GM12878 (cell line): ENCODE measurements at regions not wholly inside any gene's neighbourhood (a gene's known extent, or its start where the extent isn't known, plus 50 kb on each side); places are given as distances from the start of the nearest gene placed in this dataset.

ENCODE experiments used
- ATAC-seq: fragments of 200-7000 bp; cut with Tn5 transposase; 3 replicates; pipeline ENCODE4 v1.9.1; 2020; ENCODE audit warnings: mild to moderate bottlenecking, moderate library complexity
- BruUV-seq: library from RNA; stranded (reverse); fragments of 400-500 nt; replicated peaks from 2 replicates; lab custom pipeline; 2021; lab: Mats Ljungman, UMichigan
- CTCF ChIA-PET: fragments of 300-600 bp; sonication (Branson Sonifier 250); formaldehyde crosslinking; extraction: SDS; loops from one replicate; lab custom pipeline; 2021; ENCODE audit warnings: inconsistent platforms; lab: Yijun Ruan, JAX
- POLR2A ChIA-PET: fragments of 350-600 bp; formaldehyde crosslinking; extraction: SDS; loops from one replicate; lab custom pipeline; 2021; ENCODE audit warnings: inconsistent platforms; lab: Charles Lee
- RAD21 ChIA-PET: fragments of 300-600 bp; sonication (Branson Sonifier 250); formaldehyde crosslinking; loops from one replicate; lab custom pipeline; 2023; ENCODE audit warnings: antibody characterized with exemption; ENCODE audit not compliant: unreplicated experiment; lab: Charles Lee
- SMC1A ChIA-PET: fragments of 300-600 bp; sonication (Branson Sonifier 250); formaldehyde crosslinking; loops from one replicate; lab custom pipeline; 2023; ENCODE audit not compliant: unreplicated experiment, uncharacterized antibody; lab: Charles Lee
- DNase-seq: peaks from one replicate; pipeline ENCODE4 v3.0.0-alpha.2; 2011; ENCODE audit warnings: low read depth, low spot score
- FAIRE-seq: peaks from 3 replicates; lab custom pipeline; 2011; peaks lifted over from hg19 to GRCh38; lab: Jason Lieb, UNC
- H2AFZ ChIP-seq: 2 replicates; pipeline ENCODE4 v1.6.0; 2011; ENCODE audit warnings: low read depth, low read length, control low read depth; ENCODE audit not compliant: control insufficient read depth
- H3K27ac ChIP-seq: 2 replicates; pipeline ENCODE4 v1.5.1; 2011; ENCODE audit warnings: control low read depth; ENCODE audit not compliant: control insufficient read depth, insufficient read depth
- H3K27me3 ChIP-seq, 2 experiments: replicated peaks in 1 of 2; 2 replicates each; pipeline versions ENCODE4 v1.6.0 to v1.6.1; 2011; ENCODE audit warnings: low read length in 1 of 2; ENCODE audit not compliant: control insufficient read depth in 2 of 2, insufficient read depth in 2 of 2
- H3K36me3 ChIP-seq, 2 experiments: 2 replicates each; pipeline ENCODE4 v1.5.1; 2011; ENCODE audit warnings: low read length in 1 of 2; ENCODE audit not compliant: control insufficient read depth in 2 of 2, insufficient read depth in 2 of 2
- H3K4me1 ChIP-seq: 2 replicates; pipeline ENCODE4 v1.6.1; 2011; ENCODE audit warnings: mild to moderate bottlenecking, low read length, moderate library complexity, mixed read lengths; ENCODE audit not compliant: control insufficient read depth, insufficient read depth
- H3K4me2 ChIP-seq: 2 replicates; pipeline ENCODE4 v1.6.0; 2011; ENCODE audit warnings: control low read depth; ENCODE audit not compliant: control insufficient read depth, insufficient read depth
- H3K4me3 ChIP-seq: fragments of 200-600 bp; sonication (generic); 2 replicates; pipeline ENCODE4 v1.5.1; 2016
- H3K79me2 ChIP-seq: 2 replicates; pipeline ENCODE4 v1.6.0; 2011; ENCODE audit warnings: low read length; ENCODE audit not compliant: control insufficient read depth, insufficient read depth
- H3K9ac ChIP-seq: 2 replicates; pipeline ENCODE4 v1.8.0; 2011; ENCODE audit warnings: low read length, control low read depth, mixed read lengths; ENCODE audit not compliant: control insufficient read depth, insufficient read depth
- H3K9me3 ChIP-seq: replicated peaks from 3 replicates; pipeline ENCODE4 v1.5.1; 2011; ENCODE audit warnings: mild to moderate bottlenecking, low read length; ENCODE audit not compliant: control insufficient read depth, insufficient read depth
- H4K20me1 ChIP-seq: 2 replicates; pipeline ENCODE4 v1.6.0; 2011; ENCODE audit not compliant: control insufficient read depth, insufficient read depth
- BRCA1 ChIP-seq: IDR thresholded peaks from 2 replicates; pipeline ENCODE4 v1.6.1; 2011; ENCODE audit warnings: low read depth, low read length, improper control_type of control experiment
- CHD4 ChIP-seq: fragments of 200-600 bp; sonication (generic); IDR thresholded peaks from 2 replicates; pipeline ENCODE4 v1.6.1; 2016; ENCODE audit warnings: mild to moderate bottlenecking
- CREB1 ChIP-seq: IDR thresholded peaks from 2 replicates; pipeline ENCODE4 v1.6.1; 2012; ENCODE audit warnings: low read depth, mild to moderate bottlenecking, inconsistent platforms
- HCFC1 ChIP-seq: fragments of 150-350 bp; IDR thresholded peaks from 2 replicates; pipeline ENCODE4 v1.6.1; 2014; ENCODE audit warnings: low read length
- HDGF ChIP-seq: fragments of 450-650 bp; IDR thresholded peaks from 2 replicates; pipeline ENCODE4 v1.6.1; 2016; ENCODE audit warnings: antibody characterized with exemption
- JUND ChIP-seq: IDR thresholded peaks from 2 replicates; pipeline ENCODE4 v1.6.1; 2012; ENCODE audit warnings: low read depth, mild to moderate bottlenecking, low read length, improper control_type of control experiment, moderate library complexity
- KDM1A ChIP-seq: fragments of 200-600 bp; sonication (generic); IDR thresholded peaks from 2 replicates; pipeline ENCODE4 v1.6.1; 2016; ENCODE audit warnings: borderline replicate concordance
- KLF5 ChIP-seq: fragments of 450-650 bp; IDR thresholded peaks from 2 replicates; pipeline ENCODE4 v1.6.1; 2014; ENCODE audit warnings: mild to moderate bottlenecking; ENCODE audit not compliant: partially characterized antibody
- LARP7 ChIP-seq: fragments of 450-650 bp; IDR thresholded peaks from 2 replicates; pipeline ENCODE4 v1.6.1; 2017; ENCODE audit warnings: mild to moderate bottlenecking
- NR2C2 ChIP-seq: IDR thresholded peaks from 2 replicates; pipeline ENCODE4 v1.6.1; 2011; ENCODE audit warnings: borderline replicate concordance, low read depth; ENCODE audit not compliant: control insufficient read depth, insufficient read length
- NR2F1 ChIP-seq: fragments of 450-650 bp; conservative IDR thresholded peaks from 2 replicates; pipeline ENCODE4 v1.6.1; 2017; ENCODE audit warnings: mild to moderate bottlenecking
- PKNOX1 ChIP-seq: fragments of 450-650 bp; IDR thresholded peaks from 2 replicates; pipeline ENCODE4 v1.6.1; 2016; ENCODE audit warnings: mild to moderate bottlenecking
- RAD21 ChIP-seq: IDR thresholded peaks from 2 replicates; pipeline ENCODE4 v1.6.1; 2011; ENCODE audit warnings: mild to moderate bottlenecking, low read depth, low read length, moderate library complexity; ENCODE audit not compliant: insufficient read depth
- SREBF1 ChIP-seq: IDR thresholded peaks from 2 replicates; pipeline ENCODE4 v1.6.1; 2012; ENCODE audit warnings: mild to moderate bottlenecking, low read length
- TCF7 ChIP-seq: IDR thresholded peaks from 2 replicates; pipeline ENCODE4 v1.6.1; 2014; ENCODE audit warnings: antibody characterized with exemption, borderline replicate concordance
- YY1 ChIP-seq: IDR thresholded peaks from 2 replicates; pipeline ENCODE4 v1.6.1; 2011; ENCODE audit warnings: low read depth, mild to moderate bottlenecking, low read length
- ZNF217 ChIP-seq: fragments of 450-650 bp; IDR thresholded peaks from 2 replicates; pipeline ENCODE4 v1.6.1; 2017; ENCODE audit warnings: antibody characterized with exemption, mild to moderate bottlenecking
- ZNF592 ChIP-seq: fragments of 450-650 bp; IDR thresholded peaks from 2 replicates; pipeline ENCODE4 v1.6.1; 2017; ENCODE audit warnings: mild to moderate bottlenecking, moderate library complexity
- WGBS: methylation state at CpG from one replicate; pipeline ENCODE4 v1.1.6; 2016; ENCODE audit warnings: low lambda C conversion rate; ENCODE audit not compliant: insufficient replicate concordance, insufficient coverage; ENCODE audit errors: missing lambda C conversion rate; 5-methylcytosine and 5-hydroxymethylcytosine counted together
- in situ Hi-C: fragments of 300-500 bp; cut with MboI; formaldehyde crosslinking; loops from 9 replicates; pipeline ENCODE4 v1.14.3; 2018; ENCODE audit warnings: mixed read lengths
- intact Hi-C: fragments of 100-400 bp; cut with micrococcal nuclease; formaldehyde crosslinking; loops from one replicate; pipeline ENCODE4 v1.14.2; 2022; ENCODE audit not compliant: unreplicated experiment

GRCh38 chr11:28976012-28976800 lies 868.0 kb downstream of the METTL15 start:
- in situ Hi-C loops, result no loop called here
- H3K9me3 ChIP-seq, result no peaks in the 10 kb centered on the region
- intact Hi-C loops, result no loop called here
- BruUV-seq, result no TSS peak
- H3K4me1 ChIP-seq, result no peaks in the 10 kb centered on the region
- H3K4me3 ChIP-seq, result no peak overlapping the region
- no peak for ATAC-seq
- SMC1A ChIA-PET, result no interaction called here
- no peaks in the 10 kb centered on the region for H4K20me1 ChIP-seq
- H3K27ac ChIP-seq, result no peak overlapping the region
- H3K9ac ChIP-seq, result no peak overlapping the region
- FAIRE-seq, result no peak
- H3K36me3 ChIP-seq, result no peaks in the 10 kb centered on the region
- no peak overlapping the region for H2AFZ ChIP-seq
- WGBS, result 58% methylated on average over 10 of the region's 10 CpGs
- H3K27me3 ChIP-seq, result no peaks in the 10 kb centered on the region
- TF ChIP-seq KDM1A, result no peak
- TF ChIP-seq ZNF217, result no peak
- no peak for TF ChIP-seq JUND
- TF ChIP-seq SREBF1, result no peak
- no peak for TF ChIP-seq RAD21
- no peak for TF ChIP-seq HCFC1
- no peak for TF ChIP-seq CREB1
- TF ChIP-seq TCF7, result no peak
- TF ChIP-seq YY1, result no peak
- no peak for TF ChIP-seq ZNF592
- TF ChIP-seq NR2C2, result no peak
- TF ChIP-seq CHD4, result no peak
- no peak for TF ChIP-seq NR2F1
- no peak for TF ChIP-seq LARP7
- no peak for TF ChIP-seq KLF5
- TF ChIP-seq HDGF, result no peak
- no peak for TF ChIP-seq PKNOX1
- TF ChIP-seq BRCA1, result no peak
- RAD21 ChIA-PET, result no interaction called here
- H3K4me2 ChIP-seq, result no peak overlapping the region
- no peak for DNase-seq
- no peaks in the 10 kb centered on the region for H3K79me2 ChIP-seq
- POLR2A ChIA-PET, result no interaction called here
- CTCF ChIA-PET, result interaction anchor here (0.7 kb wide), 1 partner anchor 1697 kb away, joined by 4 read pairs; no protein-coding TSS in a partner anchor
